Left lung (tissue), 4 donors: ENCODE measurements at regions not wholly inside any gene's neighbourhood (a gene's known extent, or its start where the extent isn't known, plus 50 kb on each side); places are given as distances from the start of the nearest gene placed in this dataset.
"Not testable (repeated sequence)": the region's sequence is repeated elsewhere in the genome, so short reads cannot be mapped to it uniquely, and the experiment has no call there.

ENCODE experiments used
- ATAC-seq: fragments of 200-7000 bp; cut with Tn5 transposase; one replicate; pipeline ENCODE4 v1.9.1; 2020; ENCODE audit warnings: moderate library complexity
- DNase-seq, 4 donors: peaks; one replicate each; pipeline ENCODE4 v3.0.0-alpha.2; 2013 to 2020
- H3K27ac ChIP-seq, 2 donors: fragments of 200-600 bp; sonication (generic) in 1 of 2; one replicate each; pipeline versions ENCODE4 v1.5.0 to v1.8.0; 2020 to 2021
- H3K27me3 ChIP-seq, 2 donors: fragments of 200-600 bp; sonication (generic) in 1 of 2; one replicate each; pipeline versions ENCODE4 v1.5.0 to v1.8.0; 2020 to 2021
- H3K36me3 ChIP-seq, 2 donors: fragments of 200-600 bp; sonication (generic) in 1 of 2; one replicate each; pipeline versions ENCODE4 v1.5.0 to v1.8.0; 2020 to 2021
- H3K4me1 ChIP-seq, 2 donors: fragments of 200-600 bp; one replicate each; pipeline ENCODE4 v1.8.0; 2021
- H3K4me3 ChIP-seq, 2 donors: fragments of 200-600 bp; sonication (generic) in 1 of 2; one replicate each; pipeline versions ENCODE4 v1.5.0 to v1.8.0; 2020 to 2021; ENCODE audit warnings: mild to moderate bottlenecking in 1 of 2
- H3K9me3 ChIP-seq, 2 donors: fragments of 200-600 bp; sonication (generic) in 1 of 2; one replicate each; pipeline versions ENCODE4 v1.5.0 to v1.8.0; 2020 to 2021
- CTCF ChIP-seq, 2 donors: fragments of 200-600 bp; sonication (generic) in 1 of 2; IDR thresholded peaks; one replicate each; pipeline versions ENCODE4 v1.5.0 to v1.8.0; 2021; ENCODE audit warnings: antibody characterized with exemption in 2 of 2
- intact Hi-C, 2 donors: fragments of 100-400 bp; cut with DNase I; formaldehyde crosslinking; loops; one replicate each; pipeline versions ENCODE4 v1.11.2 to v1.14.2; 2022
- donor health status: DM: no; HTN: yes; CAD: no.
- donor health status: DM: no; HTN: no; CAD: no.

GRCh38 chr6:139518556-139519091 is 144.2 kb upstream of the CITED2 start:
- no peak for DNase-seq
- Histone ChIP-seq H3K27ac (no peak overlapping the region), H3K36me3 (no peaks in the 10 kb centered on the region), H3K4me3 (no peak overlapping the region), H3K27me3 (no peaks in the 10 kb centered on the region), H3K4me1 (peaks cover 0 to 8% of the 10 kb centered on the region in 2 donors), H3K9me3 (no peaks in the 10 kb centered on the region)
- intact Hi-C loops: no loop called here
- no peak for TF ChIP-seq CTCF (IDR thresholded peaks at IDR 0.05)
- ATAC-seq: no peak

GRCh38 chr6:139517998-139518555 is 143.6 kb upstream of the CITED2 start:
- H3K36me3 ChIP-seq, DNase-seq, H3K4me1 ChIP-seq, H3K4me3 ChIP-seq, H3K27me3 ChIP-seq, H3K27ac ChIP-seq, intact Hi-C loops, ATAC-seq, H3K9me3 ChIP-seq: not testable (repeated sequence)

GRCh38 chr6:139515511-139515910 is 141.1 kb upstream of the CITED2 start:
- intact Hi-C loops: no loop called here
- Histone ChIP-seq H3K9me3 (no peaks in the 10 kb centered on the region), H3K27ac (no peak overlapping the region), H3K4me1 (peaks cover 0 to 6% of the 10 kb centered on the region in 2 donors), H3K4me3 (no peak overlapping the region), H3K36me3 (no peaks in the 10 kb centered on the region), H3K27me3 (no peaks in the 10 kb centered on the region)
- no peak for TF ChIP-seq CTCF (IDR thresholded peaks at IDR 0.05)
- DNase-seq (no peak), ATAC-seq (no peak)

GRCh38 chr6:139514819-139515218 is 140.4 kb upstream of the CITED2 start:
- intact Hi-C loops: no loop called here
- no peak for ATAC-seq
- H3K27me3 ChIP-seq: no peaks in the 10 kb centered on the region
- no peaks in the 10 kb centered on the region for H3K9me3 ChIP-seq
- peaks cover 0 to 6% of the 10 kb centered on the region in 2 donors for H3K4me1 ChIP-seq
- no peak for DNase-seq
- no peak overlapping the region for H3K4me3 ChIP-seq
- no peak overlapping the region for H3K27ac ChIP-seq
- no peaks in the 10 kb centered on the region for H3K36me3 ChIP-seq
- no peak for TF ChIP-seq CTCF (IDR thresholded peaks at IDR 0.05)

GRCh38 chr6:139510040-139510790 is 135.8 kb upstream of the CITED2 start:
- Histone ChIP-seq H3K9me3 (no peaks in the 10 kb centered on the region), H3K4me1 (no peaks in the 10 kb centered on the region), H3K27me3 (no peaks in the 10 kb centered on the region), H3K36me3 (no peaks in the 10 kb centered on the region), H3K27ac (no peak overlapping the region), H3K4me3 (no peak overlapping the region)
- TF ChIP-seq CTCF (IDR thresholded peaks at IDR 0.05): no peak
- DNase-seq (no peak), ATAC-seq (peak; percentile 45)
- intact Hi-C loops: no loop called here
